ENCODE measurements at regions not wholly inside any gene's neighbourhood (a gene's known extent, or its start where the extent isn't known, plus 50 kb on each side); places are given as distances from the start of the nearest gene placed in this dataset.

DNA sequence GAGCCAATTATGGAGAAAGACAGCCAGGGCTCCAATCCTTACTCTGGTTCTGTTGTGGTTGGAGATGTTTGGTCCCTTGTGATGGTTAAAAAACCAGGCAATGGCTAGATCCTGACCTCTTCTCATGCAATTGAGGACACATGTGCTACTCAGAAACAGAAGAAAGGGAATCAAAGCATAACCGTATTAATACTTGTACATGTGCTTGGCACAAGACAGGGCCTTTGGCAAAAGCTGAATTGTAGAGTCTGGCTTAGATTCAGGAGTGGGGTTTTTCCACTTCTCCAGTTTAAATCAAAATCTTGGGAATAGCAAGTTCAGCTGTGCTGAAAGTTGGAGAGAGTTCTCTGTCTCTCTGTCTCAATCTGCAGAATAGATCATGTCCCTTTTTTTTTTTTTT lies 80.1 kb upstream of the E2F8 start:
- no peak for DNase-seq

DNA sequence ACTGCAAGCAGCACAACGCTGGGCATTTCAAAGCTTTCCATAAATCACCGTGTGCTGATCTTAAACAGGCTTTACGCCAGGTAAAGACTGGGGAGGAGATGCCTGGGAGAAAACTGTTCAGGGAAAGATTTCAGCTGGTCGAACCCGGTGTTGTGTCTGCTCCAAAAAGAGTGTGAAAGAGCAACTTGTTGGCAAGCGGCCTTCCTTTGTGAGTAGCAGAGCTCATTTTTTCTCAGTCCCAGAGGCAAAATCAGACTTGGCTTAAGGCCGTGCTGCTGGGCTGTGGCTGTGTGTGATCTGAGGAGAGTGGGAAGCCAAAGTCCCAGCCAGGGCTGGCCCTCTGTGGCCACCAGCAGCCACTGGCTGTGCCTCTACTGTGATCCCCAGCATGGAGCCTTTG lies 75.7 kb upstream of the E2F8 start:
- DNase-seq = no peak

DNA sequence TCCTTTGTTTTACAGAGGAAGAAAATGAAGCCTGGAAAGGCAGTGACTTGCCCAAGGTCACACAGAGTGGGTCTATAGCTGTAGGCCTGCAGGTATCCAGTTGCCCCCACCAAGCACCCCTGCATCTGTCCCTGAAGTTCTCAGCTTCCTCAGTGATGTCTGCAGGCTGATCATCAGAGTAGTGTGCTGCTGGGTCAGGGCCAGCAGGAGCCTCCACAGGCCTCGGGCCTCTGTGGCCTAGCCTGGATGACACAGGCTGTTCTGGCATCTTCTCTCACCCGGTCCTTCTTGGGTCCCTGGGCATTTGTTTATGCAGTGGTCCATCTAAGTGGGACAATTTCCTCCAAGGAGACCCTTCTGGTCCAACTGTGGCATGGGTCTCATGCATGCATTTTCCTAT lies 74.8 kb upstream of the E2F8 start:
- DNase-seq = no peak

DNA sequence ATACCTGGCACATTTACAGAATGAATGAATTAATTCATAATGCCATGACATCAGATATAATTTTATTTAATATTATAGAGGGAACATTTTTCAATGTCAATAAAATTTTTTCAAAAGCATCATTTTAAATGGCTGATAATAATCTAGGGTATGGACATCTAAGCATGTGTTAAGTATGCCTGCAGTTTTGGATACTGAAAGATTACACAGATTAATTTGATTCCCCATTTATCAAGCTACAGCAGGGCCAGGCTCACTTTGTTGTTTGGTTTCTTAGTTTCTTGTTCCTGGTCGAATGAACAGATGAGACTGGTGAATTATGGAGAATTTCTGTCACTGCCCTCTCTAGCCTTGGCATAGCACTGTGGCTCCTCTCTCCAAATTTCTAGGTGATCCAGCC lies 72.4 kb upstream of the E2F8 start:
- no peak for DNase-seq

DNA sequence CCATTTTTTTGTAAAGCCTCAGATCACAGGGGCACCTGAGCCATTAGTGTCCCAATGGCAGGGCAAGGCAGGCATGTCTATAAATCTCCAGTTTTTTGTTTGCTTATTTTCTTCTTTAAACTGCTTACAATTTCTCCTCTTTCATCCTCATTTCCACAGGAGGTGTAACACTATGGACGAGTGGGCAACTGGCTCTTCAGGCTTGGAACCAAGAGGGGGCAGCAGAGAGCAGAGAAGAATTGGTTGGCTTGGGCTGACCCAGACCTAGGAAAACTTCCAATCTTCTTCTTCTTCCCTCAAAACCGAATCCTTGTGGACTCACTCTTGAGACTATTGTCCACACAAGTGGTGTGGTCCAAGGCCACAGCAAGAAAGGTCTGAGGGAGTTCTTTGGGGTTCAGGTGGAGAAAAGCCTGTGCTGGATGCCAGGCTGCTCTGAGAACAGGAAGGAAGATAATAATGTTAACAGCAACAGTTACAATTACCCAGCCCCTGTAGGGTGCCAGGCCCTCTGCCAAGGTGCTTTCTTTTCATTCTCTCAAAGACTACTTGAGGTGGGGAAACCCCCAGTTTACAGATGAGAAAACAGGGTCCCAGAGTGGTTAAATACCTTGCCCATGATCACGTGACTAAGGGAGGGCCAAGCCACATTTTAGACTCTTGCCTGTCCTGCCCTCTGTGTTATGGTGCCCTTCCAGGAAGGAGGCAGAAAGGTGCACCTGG lies 70.7 kb upstream of the E2F8 start:
- DNase-seq = peak; percentile 68 to 70

DNA sequence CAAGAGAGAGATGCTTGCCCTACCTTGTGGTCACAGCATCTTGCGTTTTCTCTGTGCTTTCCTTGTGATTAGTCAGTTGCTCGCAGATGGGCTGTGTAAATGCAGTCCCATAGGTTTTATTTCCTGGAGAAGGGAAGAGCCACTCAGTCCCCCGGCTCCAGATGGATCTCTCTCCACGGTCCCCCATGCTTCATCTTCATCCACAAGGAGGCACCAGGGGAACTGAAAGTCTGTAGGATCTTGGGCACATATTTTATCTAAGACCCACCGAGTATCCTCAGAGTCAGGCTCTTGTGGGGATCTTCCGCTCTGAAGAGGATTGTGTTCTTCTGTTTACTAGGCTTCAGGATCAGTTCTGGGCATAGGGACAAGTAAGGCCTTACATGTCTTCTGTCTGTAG lies 66.8 kb upstream of the E2F8 start:
- DNase-seq = no peak

DNA sequence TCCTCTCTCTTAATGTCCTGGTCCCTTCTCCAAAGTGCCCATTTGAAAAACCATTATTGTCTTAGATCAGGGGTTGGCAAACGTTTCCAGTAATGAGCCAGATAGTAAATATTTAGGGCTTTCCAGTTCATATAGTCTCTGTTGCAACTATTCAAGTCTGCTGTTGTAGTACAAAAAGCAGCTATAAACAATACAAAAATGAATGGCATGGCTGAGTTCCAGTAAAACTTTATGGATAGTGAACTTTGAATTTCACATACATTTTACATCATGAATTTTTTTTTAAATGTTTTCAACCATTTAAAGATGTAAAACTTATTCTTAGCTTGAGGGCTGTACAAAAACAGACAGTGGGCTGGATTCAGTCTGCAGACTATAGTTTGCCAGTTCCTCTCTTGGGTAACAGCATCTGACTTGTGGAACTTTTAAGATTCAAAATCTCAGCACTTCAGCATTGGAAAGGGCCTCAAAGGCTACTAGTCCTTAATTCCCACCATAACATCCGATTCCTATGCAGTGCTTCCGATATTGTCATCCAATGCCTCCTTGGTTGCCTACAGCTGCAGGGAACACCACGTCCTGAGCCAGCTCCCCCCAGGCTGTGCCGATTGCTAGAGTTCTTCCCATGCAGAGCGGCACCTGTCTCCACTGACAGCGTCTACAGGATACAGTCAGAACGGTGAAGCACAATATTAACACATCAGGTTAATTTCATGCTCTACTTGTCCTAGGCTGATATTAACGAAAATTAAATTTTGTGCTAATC lies 65.6 kb upstream of the E2F8 start:
- DNase-seq = no peak

DNA sequence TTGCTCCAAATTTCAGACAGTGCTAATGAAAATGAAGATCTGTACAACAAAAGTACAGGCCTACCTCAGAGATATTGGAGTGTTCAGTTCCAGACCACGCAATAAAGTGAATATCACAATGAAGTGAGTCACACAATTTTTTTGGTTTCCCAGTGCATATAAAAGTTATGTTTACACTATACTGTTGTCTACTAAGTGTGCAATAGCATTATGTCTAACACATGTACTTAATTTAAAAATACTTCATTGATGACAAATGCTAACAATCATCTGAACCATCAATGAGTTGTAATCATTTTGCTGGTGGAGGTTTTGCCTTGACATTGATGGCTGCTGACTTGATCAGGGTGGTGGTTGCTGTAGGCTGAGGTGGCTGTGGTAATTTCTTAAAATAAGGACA lies 60.6 kb upstream of the E2F8 start:
- DNase-seq = no peak

DNA sequence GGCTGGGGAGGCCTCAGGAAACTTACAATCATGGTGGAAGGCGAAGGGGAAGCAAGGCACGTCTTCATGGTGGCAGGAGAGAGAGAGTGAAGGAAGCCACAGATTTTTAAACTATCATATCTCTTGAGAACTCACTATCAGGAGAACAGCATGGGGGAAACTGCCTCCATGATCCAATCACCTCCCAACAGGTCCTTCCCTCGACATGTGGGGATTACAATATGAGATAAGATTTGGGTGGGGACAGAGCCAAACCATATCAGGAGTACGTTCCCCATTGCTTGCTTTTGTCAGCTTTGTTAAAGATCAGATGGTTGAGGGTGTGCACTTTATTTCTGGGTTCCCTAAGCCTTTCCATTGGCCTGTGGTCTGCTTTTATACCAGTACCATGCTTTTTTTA lies 53.7 kb upstream of the E2F8 start:
- DNase-seq = no peak

DNA sequence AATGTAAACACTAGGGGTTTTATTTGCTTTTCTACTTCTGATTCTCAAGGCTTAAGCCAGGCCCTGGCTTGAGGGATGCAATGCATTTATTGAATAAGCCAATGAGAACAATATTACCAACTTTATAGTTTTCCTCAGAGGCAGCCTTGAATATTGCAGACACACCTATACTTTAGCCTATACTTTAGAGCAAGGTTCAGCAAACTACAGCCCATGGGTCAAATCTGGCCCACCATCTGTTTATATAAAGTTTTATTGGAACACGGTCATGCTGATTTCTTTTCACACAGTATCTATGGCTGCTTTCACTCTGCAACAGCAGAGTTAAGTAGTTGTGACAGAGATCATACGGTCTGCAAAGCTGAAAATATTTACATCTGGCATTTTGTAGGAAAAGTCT lies 50.3 kb upstream of the E2F8 start:
- DNase-seq = no peak

Data from activated T-cell treated with anti-CD3 and anti-CD28 coated beads, Interleukin-2, amount 50 U/mL, for 48 hours (primary cell).